ENCODE measurements at regions not wholly inside any gene's neighbourhood (a gene's known extent, or its start where the extent isn't known, plus 50 kb on each side); places are given as distances from the start of the nearest gene placed in this dataset.
"Not testable (repeated sequence)": the region's sequence is repeated elsewhere in the genome, so short reads cannot be mapped to it uniquely, and the experiment has no call there.

DNA sequence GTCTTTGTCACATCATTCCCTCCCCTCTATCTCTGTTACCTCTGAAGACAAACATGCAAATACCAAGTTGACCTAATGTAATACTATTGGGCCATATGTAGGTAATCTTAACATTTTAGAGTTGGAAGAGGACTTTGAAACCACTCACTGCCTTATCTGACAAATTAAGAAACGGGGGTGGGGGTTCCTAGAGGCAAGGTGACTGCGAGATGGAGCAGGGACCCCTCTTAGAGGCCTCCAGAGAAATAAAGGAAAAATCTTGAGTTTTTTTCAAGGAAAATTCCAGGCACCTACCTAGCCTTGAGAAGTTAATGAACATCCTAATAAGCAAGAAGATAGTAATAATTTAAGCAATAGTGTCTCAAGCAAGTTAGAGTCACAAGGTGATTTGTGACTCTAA, 270.8 kb downstream of the CD83 start:
- H3K27ac ChIP-seq = no peak overlapping the region
- no peaks in the 10 kb centered on the region for H3K9me2 ChIP-seq (ENCODE audit: insufficient read depth)
- no peaks in the 10 kb centered on the region for H3K27me3 ChIP-seq (ENCODE audit: insufficient read depth, low read depth)
- no peak for DNase-seq
- no peak overlapping the region for H3K4me2 ChIP-seq
- no peak for TF ChIP-seq EZH2 (IDR thresholded peaks at IDR 0.05; ENCODE audit: low read depth)
- TF ChIP-seq, protein P1, sequence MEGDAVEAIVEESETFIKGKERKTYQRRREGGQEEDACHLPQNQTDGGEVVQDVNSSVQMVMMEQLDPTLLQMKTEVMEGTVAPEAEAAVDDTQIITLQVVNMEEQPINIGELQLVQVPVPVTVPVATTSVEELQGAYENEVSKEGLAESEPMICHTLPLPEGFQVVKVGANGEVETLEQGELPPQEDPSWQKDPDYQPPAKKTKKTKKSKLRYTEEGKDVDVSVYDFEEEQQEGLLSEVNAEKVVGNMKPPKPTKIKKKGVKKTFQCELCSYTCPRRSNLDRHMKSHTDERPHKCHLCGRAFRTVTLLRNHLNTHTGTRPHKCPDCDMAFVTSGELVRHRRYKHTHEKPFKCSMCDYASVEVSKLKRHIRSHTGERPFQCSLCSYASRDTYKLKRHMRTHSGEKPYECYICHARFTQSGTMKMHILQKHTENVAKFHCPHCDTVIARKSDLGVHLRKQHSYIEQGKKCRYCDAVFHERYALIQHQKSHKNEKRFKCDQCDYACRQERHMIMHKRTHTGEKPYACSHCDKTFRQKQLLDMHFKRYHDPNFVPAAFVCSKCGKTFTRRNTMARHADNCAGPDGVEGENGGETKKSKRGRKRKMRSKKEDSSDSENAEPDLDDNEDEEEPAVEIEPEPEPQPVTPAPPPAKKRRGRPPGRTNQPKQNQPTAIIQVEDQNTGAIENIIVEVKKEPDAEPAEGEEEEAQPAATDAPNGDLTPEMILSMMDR (conservative IDR thresholded peaks at IDR 0.05) = no peak
- no peak overlapping the region for H3K4me3 ChIP-seq
- ChIA-PET CTCF (interaction anchor here (0.7 kb wide), 1 partner anchor 68 kb away, joined by 3 read pairs; no protein-coding TSS in a partner anchor), POLR2A (ENCODE audit: unreplicated experiment) (no interaction called here)
- no TSS peak for BruUV-seq (replicated peaks)
- H3K9me3 ChIP-seq (ENCODE audit: insufficient read depth, low read depth) = no peaks in the 10 kb centered on the region
- intact Hi-C loops (cut with micrococcal nuclease; ENCODE audit: unreplicated experiment) = loop anchor here (1.0 kb wide), 1 partner anchor 15 kb away; no protein-coding TSS in a partner anchor
- H2AFZ ChIP-seq = no peak overlapping the region
- no peaks in the 10 kb centered on the region for H3K79me2 ChIP-seq (ENCODE audit: low read depth)
- H4K20me1 ChIP-seq (ENCODE audit: insufficient read depth) = no peaks in the 10 kb centered on the region
- no peaks in the 10 kb centered on the region; the same call in 1 of the 2 replicates for H3F3A ChIP-seq (ENCODE audit: insufficient read depth, low read depth)
- H3K36me3 ChIP-seq (ENCODE audit: low read depth) = no peaks in the 10 kb centered on the region
- H3K4me1 ChIP-seq (replicated peaks; ENCODE audit: insufficient read depth) = peaks cover 5% of the 10 kb centered on the region; the same call in 1 of the 2 replicates

DNA sequence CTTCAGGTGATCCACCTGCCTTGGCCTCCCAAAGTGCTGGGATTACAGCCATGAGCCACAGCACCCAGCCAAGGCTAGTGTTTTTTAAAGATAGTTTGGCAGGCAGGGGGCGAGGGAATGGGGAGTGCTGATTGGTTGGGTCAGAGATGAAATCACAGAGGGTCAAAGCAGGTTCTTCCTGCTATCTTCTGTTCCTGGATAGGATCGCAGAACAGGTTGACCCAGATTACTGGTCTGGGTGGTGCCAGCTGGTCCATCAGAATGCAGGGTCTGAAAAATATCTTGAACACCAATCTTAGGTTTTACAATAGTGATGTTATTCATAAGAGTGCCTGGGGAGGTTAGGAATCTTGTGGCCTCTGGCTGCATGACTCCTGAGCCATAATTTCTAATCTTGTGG, 272.2 kb downstream of the CD83 start:
- POLR2A ChIA-PET (ENCODE audit: unreplicated experiment) = interaction anchor here (0.5 kb wide), 1 partner anchor 469 kb away, joined by 5 read pairs; no protein-coding TSS in a partner anchor
- H3K36me3 ChIP-seq (ENCODE audit: low read depth); H4K20me1 ChIP-seq (ENCODE audit: insufficient read depth); H3K4me1 ChIP-seq (replicated peaks; ENCODE audit: insufficient read depth); H3K9me3 ChIP-seq (ENCODE audit: insufficient read depth, low read depth); H3K27ac ChIP-seq; H3K79me2 ChIP-seq (ENCODE audit: low read depth); H3K4me2 ChIP-seq; H2AFZ ChIP-seq; H3K9me2 ChIP-seq (ENCODE audit: insufficient read depth); CTCF ChIA-PET; H3K27me3 ChIP-seq (ENCODE audit: insufficient read depth, low read depth); H3K4me3 ChIP-seq; H3F3A ChIP-seq (ENCODE audit: insufficient read depth, low read depth); BruUV-seq (replicated peaks): not testable (repeated sequence)
- intact Hi-C loops (cut with micrococcal nuclease; ENCODE audit: unreplicated experiment) = loop anchor here (1.0 kb wide), 1 partner anchor 118 kb away; no protein-coding TSS in a partner anchor
- DNase-seq = peak; percentile 58 to 59

DNA sequence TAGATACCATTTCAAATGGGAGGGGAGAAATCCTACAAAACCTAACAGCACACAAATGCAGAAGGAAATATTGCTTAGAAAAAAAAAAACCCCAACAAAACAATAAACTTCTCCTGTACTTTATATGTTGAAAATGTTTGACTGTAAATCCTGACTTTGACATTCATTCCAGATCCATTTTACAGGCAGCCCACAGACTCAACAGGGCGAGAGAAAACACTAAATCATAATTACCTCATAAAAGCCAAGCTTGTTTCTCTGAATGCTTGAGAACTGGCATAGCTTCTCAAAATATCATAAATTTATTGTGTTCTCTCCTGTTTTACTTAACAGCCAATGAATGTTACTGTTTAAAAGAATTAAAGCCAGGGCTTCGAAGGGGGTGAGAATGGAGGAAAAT, 273.2 kb downstream of the CD83 start:
- no TSS peak for BruUV-seq (replicated peaks)
- Histone ChIP-seq H3K27me3 (ENCODE audit: insufficient read depth, low read depth) (no peaks in the 10 kb centered on the region), H3K9me3 (ENCODE audit: insufficient read depth, low read depth) (no peaks in the 10 kb centered on the region; the same call in 1 of the 2 replicates), H3K4me1 (replicated peaks; ENCODE audit: insufficient read depth) (peaks cover 5% of the 10 kb centered on the region; the same call in 1 of the 2 replicates), H3K36me3 (ENCODE audit: low read depth) (no peaks in the 10 kb centered on the region), H2AFZ (no peak overlapping the region), H4K20me1 (ENCODE audit: insufficient read depth) (no peaks in the 10 kb centered on the region), H3F3A (ENCODE audit: insufficient read depth, low read depth) (no peaks in the 10 kb centered on the region; the same call in 1 of the 2 replicates), H3K79me2 (ENCODE audit: low read depth) (no peaks in the 10 kb centered on the region), H3K9me2 (ENCODE audit: insufficient read depth) (no peaks in the 10 kb centered on the region), H3K27ac (no peak overlapping the region), H3K4me3 (no peak overlapping the region), H3K4me2 (no peak overlapping the region)
- ChIA-PET POLR2A (ENCODE audit: unreplicated experiment) (interaction anchor here (0.6 to 0.7 kb wide), 2 partner anchors 163 to 365 kb away, joined by 9 to 10 read pairs; no protein-coding TSS in a partner anchor), CTCF (no interaction called here)
- TF ChIP-seq EZH2 (IDR thresholded peaks at IDR 0.05; ENCODE audit: low read depth) = no peak
- TF ChIP-seq, protein P1 (conservative IDR thresholded peaks at IDR 0.05) = no peak
- intact Hi-C loops (cut with micrococcal nuclease; ENCODE audit: unreplicated experiment) = no loop called here
- DNase-seq = no peak

DNA sequence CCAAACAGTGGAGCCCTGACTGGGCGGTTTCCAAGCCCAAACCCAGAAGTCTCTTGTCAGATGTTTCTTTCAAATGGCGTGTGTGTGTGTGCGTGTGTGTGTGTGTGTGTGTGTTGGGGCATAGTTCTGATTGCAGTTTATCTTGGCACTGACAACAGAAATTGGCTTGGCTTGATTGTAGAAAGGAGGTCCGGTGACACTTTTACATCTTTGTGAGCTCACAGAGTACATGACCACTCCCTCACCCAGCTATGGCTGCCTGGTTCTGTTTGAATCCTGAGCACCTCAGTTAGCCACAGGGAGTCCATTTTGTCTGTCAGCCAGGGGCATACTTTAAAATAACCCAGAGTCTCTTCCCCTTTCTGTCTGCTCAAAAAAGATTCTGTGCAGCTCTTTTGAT, 276.3 kb downstream of the CD83 start:
- no peaks in the 10 kb centered on the region for H3K9me2 ChIP-seq (ENCODE audit: insufficient read depth)
- H3F3A ChIP-seq (ENCODE audit: insufficient read depth, low read depth) = no peaks in the 10 kb centered on the region; the same call in 1 of the 2 replicates
- no TSS peak for BruUV-seq (replicated peaks)
- ChIA-PET POLR2A (ENCODE audit: unreplicated experiment) (no interaction called here), CTCF (no interaction called here)
- H3K4me2 ChIP-seq = no peak overlapping the region
- DNase-seq = no peak
- no peaks in the 10 kb centered on the region for H3K36me3 ChIP-seq (ENCODE audit: low read depth)
- no peak overlapping the region for H3K4me3 ChIP-seq
- no peaks in the 10 kb centered on the region for H4K20me1 ChIP-seq (ENCODE audit: insufficient read depth)
- no peaks in the 10 kb centered on the region for H3K27me3 ChIP-seq (ENCODE audit: insufficient read depth, low read depth)
- no peaks in the 10 kb centered on the region; the same call in 1 of the 2 replicates for H3K9me3 ChIP-seq (ENCODE audit: insufficient read depth, low read depth)
- H2AFZ ChIP-seq = no peak overlapping the region
- TF ChIP-seq, protein P1 (conservative IDR thresholded peaks at IDR 0.05) = no peak
- no peak for TF ChIP-seq EZH2 (IDR thresholded peaks at IDR 0.05; ENCODE audit: low read depth)
- peaks cover 5% of the 10 kb centered on the region; the same call in 1 of the 2 replicates for H3K4me1 ChIP-seq (replicated peaks; ENCODE audit: insufficient read depth)
- no peaks in the 10 kb centered on the region for H3K79me2 ChIP-seq (ENCODE audit: low read depth)
- no peak overlapping the region for H3K27ac ChIP-seq
- intact Hi-C loops (cut with micrococcal nuclease; ENCODE audit: unreplicated experiment) = no loop called here
